Kidney epithelial cell (primary cell): ENCODE measurements at regions not wholly inside any gene's neighbourhood (a gene's known extent, or its start where the extent isn't known, plus 50 kb on each side); places are given as distances from the start of the nearest gene placed in this dataset.

Source experiments
- DNase-seq: peaks from one replicate; pipeline ENCODE4 v3.0.0-alpha.2; 2010; ENCODE audit warnings: low read depth
- H3K27me3 ChIP-seq: 2 replicates; pipeline ENCODE4 v1.6.0; 2011; ENCODE audit warnings: low read length; ENCODE audit not compliant: control insufficient read depth, insufficient read depth
- H3K36me3 ChIP-seq: 2 replicates; pipeline ENCODE4 v1.5.1; 2011; ENCODE audit warnings: low read length; ENCODE audit not compliant: control insufficient read depth, insufficient read depth
- H3K4me3 ChIP-seq: 2 replicates; pipeline ENCODE4 v1.5.1; 2011; ENCODE audit warnings: low read depth, mild to moderate bottlenecking, control low read depth, low read length
- TF ChIP-seq, protein P1 (sequence below): IDR thresholded peaks from 2 replicates; pipeline ENCODE4 v1.5.1; 2011; ENCODE audit warnings: mild to moderate bottlenecking, moderate library complexity, low read length, control low read depth, inconsistent platforms; ENCODE audit not compliant: insufficient read depth, poor library complexity, severe bottlenecking

DNA sequence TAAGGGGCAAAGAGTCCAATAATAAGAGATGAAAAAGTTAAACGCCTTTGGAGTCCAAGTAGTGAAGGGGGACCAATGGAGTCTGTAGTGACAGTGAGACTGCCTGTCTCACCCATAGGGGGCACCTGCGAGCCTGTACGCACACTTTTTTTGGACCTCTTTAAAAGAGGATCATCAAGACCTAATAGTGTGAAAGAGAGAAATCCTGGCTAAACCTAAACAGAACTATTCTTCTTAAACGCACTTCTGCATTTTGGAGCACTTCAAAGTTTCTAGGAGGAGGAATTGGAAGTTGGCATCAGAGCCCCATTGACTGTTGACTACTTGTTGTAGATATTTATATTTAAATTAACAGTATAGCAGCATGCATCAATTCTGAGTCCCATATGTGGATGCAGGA is 636.1 kb upstream of the KLF4 start:
- TF ChIP-seq, protein P1, sequence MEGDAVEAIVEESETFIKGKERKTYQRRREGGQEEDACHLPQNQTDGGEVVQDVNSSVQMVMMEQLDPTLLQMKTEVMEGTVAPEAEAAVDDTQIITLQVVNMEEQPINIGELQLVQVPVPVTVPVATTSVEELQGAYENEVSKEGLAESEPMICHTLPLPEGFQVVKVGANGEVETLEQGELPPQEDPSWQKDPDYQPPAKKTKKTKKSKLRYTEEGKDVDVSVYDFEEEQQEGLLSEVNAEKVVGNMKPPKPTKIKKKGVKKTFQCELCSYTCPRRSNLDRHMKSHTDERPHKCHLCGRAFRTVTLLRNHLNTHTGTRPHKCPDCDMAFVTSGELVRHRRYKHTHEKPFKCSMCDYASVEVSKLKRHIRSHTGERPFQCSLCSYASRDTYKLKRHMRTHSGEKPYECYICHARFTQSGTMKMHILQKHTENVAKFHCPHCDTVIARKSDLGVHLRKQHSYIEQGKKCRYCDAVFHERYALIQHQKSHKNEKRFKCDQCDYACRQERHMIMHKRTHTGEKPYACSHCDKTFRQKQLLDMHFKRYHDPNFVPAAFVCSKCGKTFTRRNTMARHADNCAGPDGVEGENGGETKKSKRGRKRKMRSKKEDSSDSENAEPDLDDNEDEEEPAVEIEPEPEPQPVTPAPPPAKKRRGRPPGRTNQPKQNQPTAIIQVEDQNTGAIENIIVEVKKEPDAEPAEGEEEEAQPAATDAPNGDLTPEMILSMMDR = peak; percentile 23
- Histone ChIP-seq H3K36me3 (no peaks in the 10 kb centered on the region), H3K27me3 (no peaks in the 10 kb centered on the region), H3K4me3 (no peak overlapping the region)
- no peak for DNase-seq

DNA sequence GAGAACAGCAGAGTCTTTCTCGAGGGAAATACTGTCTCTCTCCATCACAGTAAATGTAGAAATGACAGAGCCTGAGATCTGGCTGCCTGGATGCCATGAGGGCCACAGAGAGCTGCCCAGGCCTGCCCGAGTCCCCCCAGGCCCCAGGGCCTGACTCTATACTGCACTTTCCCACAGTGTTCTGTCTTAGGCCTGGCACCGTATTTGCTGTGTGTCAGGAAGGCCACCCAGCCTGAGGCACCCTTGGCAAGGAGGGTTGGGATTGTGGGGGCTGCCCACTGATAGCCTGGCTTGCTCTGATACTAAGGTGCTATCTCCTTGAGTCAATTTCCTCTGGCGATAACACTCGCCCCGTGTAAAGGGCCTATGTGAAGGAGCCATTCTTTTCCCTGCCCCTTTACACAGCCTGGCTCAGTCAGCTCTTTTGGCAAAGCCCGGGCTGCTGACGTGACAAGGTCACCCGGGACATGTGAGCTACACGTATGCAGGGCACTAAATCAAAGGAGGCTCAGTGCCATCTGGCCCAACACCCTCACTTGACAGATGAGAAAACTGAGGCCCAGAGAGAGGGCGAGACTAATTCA is 630.1 kb upstream of the KLF4 start:
- Histone ChIP-seq H3K4me3 (no peak overlapping the region), H3K36me3 (no peaks in the 10 kb centered on the region), H3K27me3 (no peaks in the 10 kb centered on the region)
- TF ChIP-seq, protein P1 = no peak
- no peak for DNase-seq

DNA sequence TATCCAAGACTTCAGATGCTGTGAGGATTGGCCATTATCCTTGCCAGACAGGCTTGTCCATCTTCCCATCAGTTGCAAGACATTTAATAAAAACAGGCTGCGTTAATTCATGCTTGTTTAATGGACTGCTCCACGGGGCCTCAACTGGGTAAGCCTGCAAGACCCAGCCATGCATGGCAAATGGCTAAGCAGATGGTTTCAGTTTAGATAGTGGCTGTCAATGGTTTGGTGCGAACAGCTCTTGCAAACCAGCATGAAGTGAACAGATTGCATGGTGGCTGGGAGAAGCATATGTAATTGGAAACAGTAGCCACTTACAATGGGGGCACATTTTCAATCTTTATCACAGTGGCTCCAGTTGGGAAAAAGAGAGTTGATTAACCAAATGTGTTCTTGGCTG is 628.2 kb upstream of the KLF4 start:
- no peak for DNase-seq
- Histone ChIP-seq H3K4me3 (no peak overlapping the region), H3K27me3 (no peaks in the 10 kb centered on the region), H3K36me3 (no peaks in the 10 kb centered on the region)
- TF ChIP-seq, protein P1 = no peak

DNA sequence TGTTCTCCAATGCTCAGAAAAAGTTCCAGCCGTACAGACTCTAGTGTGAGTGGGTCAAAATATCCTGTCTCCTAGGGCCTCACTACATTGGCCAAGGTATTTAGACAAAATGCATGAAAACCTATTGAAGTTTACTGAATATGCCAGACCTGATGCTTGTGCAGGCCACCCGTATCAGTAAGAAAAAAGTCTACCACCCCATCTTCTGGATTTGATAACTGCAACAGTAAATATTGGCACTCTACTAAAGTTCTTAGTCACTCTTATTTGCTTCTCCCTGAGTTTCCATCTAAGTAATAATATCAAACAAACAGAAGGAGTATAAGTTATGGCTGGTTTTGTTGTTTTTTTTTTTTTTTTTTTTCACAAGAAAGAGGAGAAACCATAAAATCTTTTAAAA is 627.7 kb upstream of the KLF4 start:
- TF ChIP-seq, protein P1 = no peak
- no peak overlapping the region for H3K4me3 ChIP-seq
- no peak for DNase-seq
- no peaks in the 10 kb centered on the region for H3K27me3 ChIP-seq
- no peaks in the 10 kb centered on the region for H3K36me3 ChIP-seq

DNA sequence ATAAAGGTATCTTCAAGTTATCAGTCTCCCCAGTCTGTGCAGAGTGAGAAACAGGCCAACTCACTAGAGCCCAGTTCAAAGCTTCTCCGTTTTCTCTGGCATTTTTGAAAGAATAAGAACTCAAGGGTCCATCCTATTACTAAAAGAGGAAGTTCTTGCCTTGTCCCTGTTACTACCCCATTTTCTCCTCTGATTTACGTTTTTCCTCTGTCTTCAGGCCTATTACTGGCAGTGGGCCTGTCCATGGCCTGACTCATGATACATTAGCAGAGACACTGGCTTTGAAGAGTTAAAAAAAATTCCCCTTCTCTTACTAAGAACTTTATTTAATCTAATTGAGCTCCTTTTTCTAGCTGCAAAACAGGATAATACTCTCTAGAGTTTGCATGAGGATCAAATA is 624.0 kb upstream of the KLF4 start:
- H3K27me3 ChIP-seq = no peaks in the 10 kb centered on the region
- DNase-seq = no peak
- H3K4me3 ChIP-seq = no peak overlapping the region
- no peaks in the 10 kb centered on the region for H3K36me3 ChIP-seq
- TF ChIP-seq, protein P1 = no peak
